ENCODE measurements at regions not wholly inside any gene's neighbourhood (a gene's known extent, or its start where the extent isn't known, plus 50 kb on each side); places are given as distances from the start of the nearest gene placed in this dataset.

DNA sequence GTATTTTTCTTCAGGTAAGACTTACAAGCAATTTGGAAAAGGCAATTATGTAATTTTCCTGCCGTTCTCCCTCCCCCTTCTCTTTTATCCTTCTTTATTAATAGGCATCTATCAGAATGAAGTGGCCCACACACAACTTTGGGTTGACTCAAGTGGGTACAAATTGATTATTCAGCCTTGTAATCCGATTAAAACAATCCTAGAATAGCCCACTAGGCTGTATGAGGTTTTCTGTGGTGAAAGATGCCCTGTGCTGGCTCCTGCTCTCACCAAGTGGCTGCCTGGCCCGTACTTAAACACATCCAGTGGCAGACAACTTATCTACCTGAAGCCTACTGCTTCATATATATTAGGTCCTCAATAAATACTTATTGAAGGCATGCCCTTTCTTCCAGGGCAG is 177.3 kb upstream of the C9orf72 start (continued):
- TF ChIP-seq TARDBP (IDR thresholded peaks at IDR 0.05; ENCODE audit: borderline replicate concordance) (no peak), CHD4 (IDR thresholded peaks at IDR 0.05) (no peak), KAT2A (conservative IDR thresholded peaks at IDR 0.05; ENCODE audit: control insufficient read depth, low read depth, low read length) (no peak), NRF1 (conservative IDR thresholded peaks at IDR 0.05; ENCODE audit: low read depth, low read length) (no peak), PML (IDR thresholded peaks at IDR 0.05; ENCODE audit: low read length) (no peak)
- TF ChIP-seq, protein P1, sequence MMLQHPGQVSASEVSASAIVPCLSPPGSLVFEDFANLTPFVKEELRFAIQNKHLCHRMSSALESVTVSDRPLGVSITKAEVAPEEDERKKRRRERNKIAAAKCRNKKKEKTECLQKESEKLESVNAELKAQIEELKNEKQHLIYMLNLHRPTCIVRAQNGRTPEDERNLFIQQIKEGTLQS (IDR thresholded peaks at IDR 0.05; ENCODE audit: borderline replicate concordance, extremely low read depth, low read depth, low read length) = no peak
- TF ChIP-seq, protein P2, sequence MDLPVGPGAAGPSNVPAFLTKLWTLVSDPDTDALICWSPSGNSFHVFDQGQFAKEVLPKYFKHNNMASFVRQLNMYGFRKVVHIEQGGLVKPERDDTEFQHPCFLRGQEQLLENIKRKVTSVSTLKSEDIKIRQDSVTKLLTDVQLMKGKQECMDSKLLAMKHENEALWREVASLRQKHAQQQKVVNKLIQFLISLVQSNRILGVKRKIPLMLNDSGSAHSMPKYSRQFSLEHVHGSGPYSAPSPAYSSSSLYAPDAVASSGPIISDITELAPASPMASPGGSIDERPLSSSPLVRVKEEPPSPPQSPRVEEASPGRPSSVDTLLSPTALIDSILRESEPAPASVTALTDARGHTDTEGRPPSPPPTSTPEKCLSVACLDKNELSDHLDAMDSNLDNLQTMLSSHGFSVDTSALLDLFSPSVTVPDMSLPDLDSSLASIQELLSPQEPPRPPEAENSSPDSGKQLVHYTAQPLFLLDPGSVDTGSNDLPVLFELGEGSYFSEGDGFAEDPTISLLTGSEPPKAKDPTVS (IDR thresholded peaks at IDR 0.05; ENCODE audit: low read depth, low read length) = no peak

DNA sequence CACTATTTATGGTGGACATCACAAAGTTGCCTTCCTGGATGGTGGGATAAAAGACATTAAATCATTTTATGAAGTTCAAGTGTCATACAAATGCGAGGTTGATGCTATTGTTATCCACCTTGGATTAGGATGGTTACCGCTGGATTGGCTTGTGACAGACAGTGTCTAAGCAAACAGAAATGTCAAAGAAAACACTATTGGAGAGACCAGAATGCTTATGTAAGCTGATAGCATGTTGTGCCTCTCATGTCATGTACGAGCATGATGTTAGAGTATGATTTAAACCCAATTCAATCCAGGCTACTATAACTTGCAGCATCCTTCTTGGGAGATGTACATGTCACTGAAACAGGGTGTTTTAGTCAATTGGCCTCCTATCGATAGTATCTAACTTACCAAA is 178.8 kb upstream of the C9orf72 start:
- ChIA-PET CTCF (interaction anchor here (0.9 to 1.2 kb wide), 2 partner anchors 77 to 321 kb away, joined by 3 read pairs; no protein-coding TSS in a partner anchor), SMC1A (ENCODE audit: uncharacterized antibody, unreplicated experiment) (interaction anchor here (0.5 to 1.0 kb wide), 3 partner anchors 13 to 31 kb away, joined by 3 to 4 read pairs (median 3); no protein-coding TSS in a partner anchor), RAD21 (ENCODE audit: unreplicated experiment) (no interaction called here), POLR2A (no interaction called here)
- Histone ChIP-seq H3K36me3 (ENCODE audit: control insufficient read depth in 2 of 2, insufficient read depth in 2 of 2, low read length in 1 of 2) (no peaks in the 10 kb centered on the region), H3K9me3 (replicated peaks; ENCODE audit: control insufficient read depth, insufficient read depth, low read length) (no peaks in the 10 kb centered on the region), H3K9ac (ENCODE audit: control insufficient read depth, insufficient read depth, low read length) (no peak overlapping the region), H2AFZ (ENCODE audit: control insufficient read depth, low read depth, low read length) (no peak overlapping the region), H3K4me3 (no peak overlapping the region), H3K4me2 (ENCODE audit: control insufficient read depth, insufficient read depth) (no peak overlapping the region), H3K27me3 (replicated peaks in 1 of 2; ENCODE audit: control insufficient read depth in 2 of 2, insufficient read depth in 2 of 2, low read length in 1 of 2) (no peaks in the 10 kb centered on the region), H3K79me2 (ENCODE audit: control insufficient read depth, insufficient read depth, low read length) (no peaks in the 10 kb centered on the region), H3K27ac (ENCODE audit: control insufficient read depth, insufficient read depth) (no peak overlapping the region), H3K4me1 (ENCODE audit: control insufficient read depth, insufficient read depth, low read length) (no peaks in the 10 kb centered on the region), H4K20me1 (ENCODE audit: control insufficient read depth, insufficient read depth) (no peaks in the 10 kb centered on the region)
- BruUV-seq (replicated peaks) = no TSS peak
- no peak for FAIRE-seq
- in situ Hi-C loops (cut with MboI) = no loop called here
- TF ChIP-seq IRF4 (IDR thresholded peaks at IDR 0.05; ENCODE audit: low read depth, low read length) = no peak
- no peak for TF ChIP-seq SREBF1 (IDR thresholded peaks at IDR 0.05; ENCODE audit: low read length)
- no peak for TF ChIP-seq SUZ12 (IDR thresholded peaks at IDR 0.05; ENCODE audit: unreplicated experiment)
- TF ChIP-seq CBX5 (IDR thresholded peaks at IDR 0.05; ENCODE audit: low read depth) = no peak
- TF ChIP-seq STAT3 (IDR thresholded peaks at IDR 0.05; ENCODE audit: low read depth, low read length) = no peak
- TF ChIP-seq, protein P3, sequence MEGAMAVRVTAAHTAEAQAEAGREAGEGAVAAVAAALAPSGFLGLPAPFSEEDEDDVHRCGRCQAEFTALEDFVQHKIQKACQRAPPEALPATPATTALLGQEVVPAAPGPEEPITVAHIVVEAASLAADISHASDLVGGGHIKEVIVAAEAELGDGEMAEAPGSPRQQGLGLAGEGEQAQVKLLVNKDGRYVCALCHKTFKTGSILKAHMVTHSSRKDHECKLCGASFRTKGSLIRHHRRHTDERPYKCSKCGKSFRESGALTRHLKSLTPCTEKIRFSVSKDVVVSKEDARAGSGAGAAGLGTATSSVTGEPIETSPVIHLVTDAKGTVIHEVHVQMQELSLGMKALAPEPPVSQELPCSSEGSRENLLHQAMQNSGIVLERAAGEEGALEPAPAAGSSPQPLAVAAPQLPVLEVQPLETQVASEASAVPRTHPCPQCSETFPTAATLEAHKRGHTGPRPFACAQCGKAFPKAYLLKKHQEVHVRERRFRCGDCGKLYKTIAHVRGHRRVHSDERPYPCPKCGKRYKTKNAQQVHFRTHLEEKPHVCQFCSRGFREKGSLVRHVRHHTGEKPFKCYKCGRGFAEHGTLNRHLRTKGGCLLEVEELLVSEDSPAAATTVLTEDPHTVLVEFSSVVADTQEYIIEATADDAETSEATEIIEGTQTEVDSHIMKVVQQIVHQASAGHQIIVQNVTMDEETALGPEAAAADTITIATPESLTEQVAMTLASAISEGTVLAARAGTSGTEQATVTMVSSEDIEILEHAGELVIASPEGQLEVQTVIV (IDR thresholded peaks at IDR 0.05; ENCODE audit: borderline replicate concordance, partially characterized antibody) = no peak
- no peak for TF ChIP-seq SIX5 (IDR thresholded peaks at IDR 0.05; ENCODE audit: low read depth, low read length, severe bottlenecking)
- intact Hi-C loops (cut with micrococcal nuclease; ENCODE audit: unreplicated experiment) = no loop called here
- WGBS (ENCODE audit: insufficient coverage, insufficient replicate concordance, low lambda C conversion rate, missing lambda C conversion rate) = 47% methylated on average over 4 of the region's 4 CpGs
- no peak for DNase-seq (ENCODE audit: low read depth, low spot score)
- ATAC-seq = no peak
